ENCODE measurements at regions not wholly inside any gene's neighbourhood (a gene's known extent, or its start where the extent isn't known, plus 50 kb on each side); places are given as distances from the start of the nearest gene placed in this dataset.

- no peaks in the 10 kb centered on the region for H3K4me1 ChIP-seq
- no peaks in the 10 kb centered on the region for H3K9me3 ChIP-seq
- no peaks in the 10 kb centered on the region for H3K27me3 ChIP-seq
- H3K36me3 ChIP-seq: no peaks in the 10 kb centered on the region
- TF ChIP-seq CTCF (IDR thresholded peaks at IDR 0.05) (no peak), POLR2A (IDR thresholded peaks at IDR 0.05) (no peak)
- intact Hi-C loops (cut with DNase I): no loop called here
- H3K27ac ChIP-seq: no peak overlapping the region
- DNase-seq: no peak
- 83 to 87% methylated on average over 13 of the region's 13 CpGs for WGBS, 2 donors
- H3K4me3 ChIP-seq (replicated peaks in 1 of 3): no peak overlapping the region
Observed at GRCh38 chr2:11097854-11098387, 57.3 kb upstream of the SLC66A3 start.

GRCh38 chr2:11099122-11100065 is 55.9 kb upstream of the SLC66A3 start:
- Histone ChIP-seq H3K36me3 (no peaks in the 10 kb centered on the region), H3K27ac (no peak overlapping the region), H3K4me1 (no peaks in the 10 kb centered on the region), H3K27me3 (no peaks in the 10 kb centered on the region), H3K9me3 (no peaks in the 10 kb centered on the region), H3K4me3 (replicated peaks in 1 of 3) (no peak overlapping the region)
- TF ChIP-seq CTCF (IDR thresholded peaks at IDR 0.05): no peak
- no peak for TF ChIP-seq POLR2A (IDR thresholded peaks at IDR 0.05)
- 89 to 91% methylated on average over 14 of the region's 14 CpGs for WGBS, 2 donors
- DNase-seq: no peak
- intact Hi-C loops (cut with DNase I): no loop called here

- TF ChIP-seq POLR2A (IDR thresholded peaks at IDR 0.05) (no peak), CTCF (IDR thresholded peaks at IDR 0.05) (no peak)
- Histone ChIP-seq H3K27me3 (no peaks in the 10 kb centered on the region), H3K27ac (no peak overlapping the region), H3K36me3 (no peaks in the 10 kb centered on the region), H3K9me3 (no peaks in the 10 kb centered on the region), H3K4me1 (no peaks in the 10 kb centered on the region), H3K4me3 (replicated peaks in 1 of 3) (no peak overlapping the region)
- DNase-seq: no peak
- intact Hi-C loops (cut with DNase I): no loop called here
- 88 to 91% methylated on average over 6 of the region's 6 CpGs for WGBS, 2 donors
Observed at GRCh38 chr2:11100130-11100529, 55.1 kb upstream of the SLC66A3 start.

GRCh38 chr2:11100976-11101375 is 54.3 kb upstream of the SLC66A3 start:
- H3K4me3 ChIP-seq (replicated peaks in 1 of 3): no peak overlapping the region
- DNase-seq: no peak
- 91 to 95% methylated on average over 4 to 6 of the region's 6 CpGs for WGBS, 2 donors
- no peak overlapping the region for H3K27ac ChIP-seq
- H3K9me3 ChIP-seq: no peaks in the 10 kb centered on the region
- H3K27me3 ChIP-seq: no peaks in the 10 kb centered on the region
- H3K4me1 ChIP-seq: no peaks in the 10 kb centered on the region
- intact Hi-C loops (cut with DNase I): no loop called here
- no peaks in the 10 kb centered on the region for H3K36me3 ChIP-seq
- TF ChIP-seq CTCF (IDR thresholded peaks at IDR 0.05): no peak
- no peak for TF ChIP-seq POLR2A (IDR thresholded peaks at IDR 0.05)

GRCh38 chr2:11101430-11101829 is 53.8 kb upstream of the SLC66A3 start:
- Histone ChIP-seq H3K4me3 (replicated peaks in 1 of 3) (no peak overlapping the region), H3K36me3 (no peaks in the 10 kb centered on the region), H3K9me3 (no peaks in the 10 kb centered on the region), H3K27me3 (no peaks in the 10 kb centered on the region), H3K27ac (no peak overlapping the region), H3K4me1 (no peaks in the 10 kb centered on the region)
- DNase-seq: no peak
- 78 to 82% methylated on average over 4 of the region's 4 CpGs for WGBS, 2 donors
- intact Hi-C loops (cut with DNase I): no loop called here
- no peak for TF ChIP-seq CTCF (IDR thresholded peaks at IDR 0.05)
- TF ChIP-seq POLR2A (IDR thresholded peaks at IDR 0.05): no peak

All from thyroid gland (tissue), 4 donors.